ENCODE measurements at regions not wholly inside any gene's neighbourhood (a gene's known extent, or its start where the extent isn't known, plus 50 kb on each side); places are given as distances from the start of the nearest gene placed in this dataset.
"Not testable (repeated sequence)": the region's sequence is repeated elsewhere in the genome, so short reads cannot be mapped to it uniquely, and the experiment has no call there.

DNA sequence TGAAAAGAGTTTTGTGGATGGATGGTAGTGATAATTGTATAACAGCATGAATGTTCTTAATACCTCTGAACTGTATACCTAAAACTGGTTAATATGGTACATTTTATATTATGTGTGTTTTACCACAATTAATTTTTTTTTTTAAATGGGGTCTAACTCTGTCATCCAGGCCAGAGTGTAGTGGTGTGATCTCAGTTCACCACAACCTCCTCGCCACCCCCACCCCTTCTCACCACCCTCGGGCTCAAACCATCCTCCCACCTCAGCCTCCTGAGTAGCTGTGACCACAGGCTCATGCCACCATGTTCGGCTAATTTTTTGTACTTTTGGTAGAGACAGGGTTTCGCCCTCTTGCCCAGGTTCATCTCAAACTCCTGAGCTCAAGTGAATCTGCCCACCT, 123.2 kb downstream of the CDRT15L2 start:
- intact Hi-C loops (cut with DNase I) = no loop called here
- Histone ChIP-seq H3K9me3 (no peaks in the 10 kb centered on the region), H3K36me3 (no peaks in the 10 kb centered on the region), H3K27ac (no peak overlapping the region), H3K4me1 (peaks cover 0 to 3% (median 0%) of the 10 kb centered on the region in 12 donors), H3K27me3 (no peaks in the 10 kb centered on the region), H3K4me3 (no peak overlapping the region)
- TF ChIP-seq, protein P1, sequence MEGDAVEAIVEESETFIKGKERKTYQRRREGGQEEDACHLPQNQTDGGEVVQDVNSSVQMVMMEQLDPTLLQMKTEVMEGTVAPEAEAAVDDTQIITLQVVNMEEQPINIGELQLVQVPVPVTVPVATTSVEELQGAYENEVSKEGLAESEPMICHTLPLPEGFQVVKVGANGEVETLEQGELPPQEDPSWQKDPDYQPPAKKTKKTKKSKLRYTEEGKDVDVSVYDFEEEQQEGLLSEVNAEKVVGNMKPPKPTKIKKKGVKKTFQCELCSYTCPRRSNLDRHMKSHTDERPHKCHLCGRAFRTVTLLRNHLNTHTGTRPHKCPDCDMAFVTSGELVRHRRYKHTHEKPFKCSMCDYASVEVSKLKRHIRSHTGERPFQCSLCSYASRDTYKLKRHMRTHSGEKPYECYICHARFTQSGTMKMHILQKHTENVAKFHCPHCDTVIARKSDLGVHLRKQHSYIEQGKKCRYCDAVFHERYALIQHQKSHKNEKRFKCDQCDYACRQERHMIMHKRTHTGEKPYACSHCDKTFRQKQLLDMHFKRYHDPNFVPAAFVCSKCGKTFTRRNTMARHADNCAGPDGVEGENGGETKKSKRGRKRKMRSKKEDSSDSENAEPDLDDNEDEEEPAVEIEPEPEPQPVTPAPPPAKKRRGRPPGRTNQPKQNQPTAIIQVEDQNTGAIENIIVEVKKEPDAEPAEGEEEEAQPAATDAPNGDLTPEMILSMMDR (IDR thresholded peaks at IDR 0.05) = no peak
- TF ChIP-seq POLR2A (IDR thresholded peaks at IDR 0.05) = no peak
- WGBS, 4 donors = 87 to 93% (median 92%) methylated on average over 4 of the region's 4 CpGs
- DNase-seq (no peak), ATAC-seq (no peak)

DNA sequence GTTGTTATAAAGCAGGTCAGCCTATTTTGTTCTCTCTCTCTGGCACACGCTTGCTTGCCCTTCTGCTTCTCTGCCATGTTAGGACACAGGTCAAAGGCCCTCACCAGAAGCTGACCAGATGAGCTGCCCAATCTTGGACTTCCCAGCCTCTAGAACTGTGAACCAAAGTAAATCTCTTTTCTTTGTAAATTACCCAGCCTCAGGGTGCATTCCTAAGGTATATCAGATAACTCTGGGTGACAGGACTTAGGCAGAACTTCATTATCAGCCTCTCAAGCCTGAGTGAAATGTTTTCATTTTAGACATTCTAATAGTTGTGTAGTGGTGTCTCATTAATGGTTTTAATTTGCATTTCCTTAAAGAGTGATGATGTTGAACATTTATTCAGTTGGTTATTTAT, 124.3 kb downstream of the CDRT15L2 start:
- no peak for ATAC-seq
- Histone ChIP-seq H3K9me3 (no peaks in the 10 kb centered on the region), H3K27ac (no peak overlapping the region), H3K4me1 (no peaks in the 10 kb centered on the region), H3K36me3 (no peaks in the 10 kb centered on the region), H3K27me3 (no peaks in the 10 kb centered on the region), H3K4me3 (no peak overlapping the region)
- WGBS, 4 donors = 69 to 100% (median 91%) methylated on average over 1 of the region's 1 CpG
- intact Hi-C loops (cut with DNase I) = no loop called here
- no peak for DNase-seq
- TF ChIP-seq, protein P1 (IDR thresholded peaks at IDR 0.05) = no peak
- no peak for TF ChIP-seq POLR2A (IDR thresholded peaks at IDR 0.05)

DNA sequence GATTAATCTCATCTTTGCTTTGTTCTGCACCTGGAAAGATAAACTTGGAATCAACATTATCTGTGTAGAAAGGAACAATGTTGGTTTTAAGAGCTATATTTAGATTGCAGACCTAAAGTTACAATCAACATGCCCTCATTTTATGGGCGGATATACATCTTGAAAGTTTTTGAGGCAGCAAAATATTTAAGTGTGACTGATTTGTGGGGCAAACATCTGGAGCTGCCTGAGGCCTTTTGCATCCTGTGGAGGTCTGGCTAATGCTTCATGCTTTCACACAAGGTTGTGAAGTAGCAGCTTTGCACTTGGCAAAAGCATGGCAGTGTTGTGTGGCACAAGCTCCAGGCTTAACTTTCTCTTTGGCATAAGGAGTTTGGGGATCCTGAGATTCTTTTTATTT, 125.7 kb downstream of the CDRT15L2 start:
- H3K27ac ChIP-seq; H3K4me3 ChIP-seq; H3K4me1 ChIP-seq; H3K36me3 ChIP-seq; intact Hi-C loops (cut with DNase I); ATAC-seq; DNase-seq; H3K9me3 ChIP-seq; H3K27me3 ChIP-seq: not testable (repeated sequence)
- 68 to 82% (median 72%) methylated on average over 1 of the region's 1 CpG for WGBS, 4 donors

DNA sequence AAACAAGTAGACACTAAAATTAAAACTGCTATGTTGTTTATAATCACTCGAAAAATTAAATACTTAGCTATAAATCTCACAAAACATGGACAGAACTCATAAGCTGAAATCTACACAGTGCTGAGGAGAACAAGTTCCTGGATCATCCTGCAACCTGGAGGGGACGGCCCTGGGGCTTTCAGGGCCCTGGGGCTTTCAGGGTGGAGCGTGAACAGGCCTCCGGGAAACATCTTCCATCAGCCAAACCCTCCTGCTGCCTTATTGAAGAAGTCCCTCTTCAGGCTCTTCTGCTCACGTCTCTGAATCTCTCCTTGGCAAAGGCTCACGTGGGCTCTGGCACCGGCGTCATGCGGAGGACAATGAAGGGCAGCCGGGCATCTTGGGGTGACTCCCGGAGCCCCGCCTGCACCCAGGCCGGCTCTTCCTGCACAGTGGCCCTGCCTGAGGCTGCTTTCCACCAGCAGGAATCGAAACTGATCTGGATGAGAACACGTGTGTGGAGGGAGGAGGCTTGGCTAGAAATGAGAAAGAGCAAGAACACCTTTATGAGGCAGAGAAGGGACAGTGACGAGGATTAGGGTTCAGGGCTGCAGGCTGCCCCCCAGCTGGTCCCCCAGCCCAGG, 127.3 kb downstream of the CDRT15L2 start:
- DNase-seq (no peak), ATAC-seq (no peak)
- WGBS, 4 donors = 71 to 80% (median 75%) methylated on average over 16 of the region's 16 CpGs
- Histone ChIP-seq H3K4me1 (no peaks in the 10 kb centered on the region), H3K36me3 (no peaks in the 10 kb centered on the region), H3K4me3 (no peak overlapping the region), H3K9me3 (no peaks in the 10 kb centered on the region), H3K27me3 (no peaks in the 10 kb centered on the region), H3K27ac (no peak overlapping the region)
- TF ChIP-seq POLR2A (IDR thresholded peaks at IDR 0.05) = no peak
- TF ChIP-seq, protein P1 (IDR thresholded peaks at IDR 0.05) = no peak
- intact Hi-C loops (cut with DNase I) = no loop called here

DNA sequence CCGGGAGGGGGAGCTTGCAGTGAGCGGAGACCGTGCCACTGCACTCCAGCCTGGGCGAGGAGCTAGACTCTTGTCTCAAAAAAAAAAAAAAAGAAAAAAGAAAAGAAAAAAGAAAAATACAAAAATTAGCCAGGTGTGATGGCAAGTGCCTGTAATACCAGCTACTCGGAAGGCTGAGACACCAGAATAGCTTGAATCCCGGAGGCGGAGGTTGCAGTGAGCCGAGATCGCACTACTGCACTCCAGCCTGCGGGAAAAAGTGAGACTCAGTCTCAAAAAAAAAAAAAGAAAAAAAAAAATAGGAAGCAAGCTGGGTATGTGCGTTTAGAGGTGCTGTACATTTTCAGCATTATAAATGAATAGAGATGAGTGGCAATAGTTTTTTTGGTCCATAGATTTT, 129.3 kb downstream of the CDRT15L2 start:
- DNase-seq; ATAC-seq; H3K4me1 ChIP-seq; intact Hi-C loops (cut with DNase I); H3K27me3 ChIP-seq; H3K27ac ChIP-seq; H3K4me3 ChIP-seq; H3K9me3 ChIP-seq; H3K36me3 ChIP-seq: not testable (repeated sequence)
- 79 to 81% (median 81%) methylated on average over 11 of the region's 11 CpGs for WGBS, 4 donors

DNA sequence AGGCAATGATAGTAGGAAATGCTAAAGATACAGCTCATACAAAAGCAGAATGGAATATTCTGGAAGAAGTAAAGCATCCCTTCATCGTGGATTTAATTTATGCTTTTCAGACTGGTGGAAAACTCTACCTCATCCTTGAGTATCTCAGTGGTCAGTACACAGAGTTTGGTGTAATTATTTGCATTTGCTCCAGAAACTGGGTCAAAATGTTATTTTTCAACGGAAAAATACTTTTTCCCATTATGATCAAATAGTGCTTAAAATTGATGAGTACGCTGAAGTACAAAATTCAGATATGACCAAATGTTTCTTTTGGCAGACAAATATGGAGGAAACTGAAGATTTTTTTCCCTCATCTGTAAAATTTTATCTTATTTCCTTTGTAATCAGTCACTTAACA, 137.0 kb downstream of the CDRT15L2 start:
- H3K27me3 ChIP-seq; H3K4me1 ChIP-seq; DNase-seq; H3K4me3 ChIP-seq; intact Hi-C loops (cut with DNase I); H3K27ac ChIP-seq; ATAC-seq; H3K36me3 ChIP-seq: not testable (repeated sequence)
- H3K9me3 ChIP-seq = peaks cover 0 to 11% (median 0%) of the 10 kb centered on the region in 12 donors
- 72 to 82% (median 73%) methylated on average over 3 of the region's 3 CpGs for WGBS, 4 donors
